DND-41 (cell line): ENCODE measurements at regions not wholly inside any gene's neighbourhood (a gene's known extent, or its start where the extent isn't known, plus 50 kb on each side); places are given as distances from the start of the nearest gene placed in this dataset.

Experiments used
- ATAC-seq: fragments of 200-7000 bp; cut with Tn5 transposase; 3 replicates; pipeline ENCODE4 v1.9.1; 2021; ENCODE audit warnings: low read depth; ENCODE audit not compliant: insufficient read depth
- DNase-seq: peaks from one replicate; pipeline ENCODE4 v3.0.0-alpha.2; 2020
- H2AFZ ChIP-seq: 2 replicates; pipeline ENCODE4 v1.6.0; 2012; ENCODE audit warnings: low read depth, low read length
- H3K27ac ChIP-seq: 2 replicates; pipeline ENCODE4 v1.5.1; 2012; ENCODE audit warnings: low read length, inconsistent platforms
- H3K27me3 ChIP-seq: fragments of 200-600 bp; sonication (generic); 2 replicates; pipeline ENCODE4 v1.6.0; 2012; ENCODE audit warnings: low read length, mild to moderate bottlenecking, inconsistent platforms; ENCODE audit not compliant: insufficient read depth, poor library complexity
- H3K36me3 ChIP-seq: 2 replicates; pipeline ENCODE4 v1.5.1; 2012; ENCODE audit warnings: low read length, inconsistent platforms; ENCODE audit not compliant: insufficient read depth
- H3K4me1 ChIP-seq: 2 replicates; pipeline ENCODE4 v1.5.1; 2012; ENCODE audit warnings: mild to moderate bottlenecking, low read length; ENCODE audit not compliant: insufficient read depth
- H3K4me2 ChIP-seq: 2 replicates; pipeline ENCODE4 v1.6.0; 2012; ENCODE audit warnings: mild to moderate bottlenecking, moderate library complexity, low read length, inconsistent platforms; ENCODE audit not compliant: insufficient read depth
- H3K4me3 ChIP-seq, 2 experiments: fragments of 200-600 bp in 1 of 2; shearing (Covaris generic) in 1 of 2; 2 replicates each; pipeline ENCODE4 v1.5.1; 2012 to 2016; ENCODE audit warnings: inconsistent platforms in 2 of 2, low read length in 2 of 2, mild to moderate bottlenecking in 2 of 2, low read depth in 1 of 2, moderate library complexity in 1 of 2
- H3K79me2 ChIP-seq: 2 replicates; pipeline ENCODE4 v1.6.0; 2012; ENCODE audit warnings: low read length, inconsistent platforms; ENCODE audit not compliant: insufficient read depth
- H3K9ac ChIP-seq: 2 replicates; pipeline ENCODE4 v1.6.0; 2012; ENCODE audit warnings: low read depth, mild to moderate bottlenecking, inconsistent platforms, low read length, moderate library complexity
- H3K9me3 ChIP-seq: 2 replicates; pipeline ENCODE4 v1.5.1; 2012; ENCODE audit warnings: low read length, moderate library complexity, mild to moderate bottlenecking, inconsistent platforms; ENCODE audit not compliant: insufficient read depth, severe bottlenecking
- H4K20me1 ChIP-seq: 2 replicates; pipeline ENCODE4 v1.6.0; 2012; ENCODE audit warnings: low read length; ENCODE audit not compliant: insufficient read depth
- EZH2 ChIP-seq: IDR thresholded peaks from 3 replicates; pipeline ENCODE4 v1.6.1; 2012; ENCODE audit warnings: borderline replicate concordance, low read depth, mild to moderate bottlenecking, moderate library complexity, low read length, inconsistent platforms; ENCODE audit not compliant: severe bottlenecking
- TF ChIP-seq, protein P1 (sequence below): IDR thresholded peaks from 2 replicates; pipeline ENCODE4 v1.5.1; 2012; ENCODE audit warnings: borderline replicate concordance, low read length, moderate library complexity, mild to moderate bottlenecking; ENCODE audit not compliant: poor library complexity, severe bottlenecking; ENCODE audit errors: extremely low read depth

GRCh38 chr13:26989261-26989956 is 182.2 kb downstream of the USP12 start:
- TF ChIP-seq EZH2, result no peak
- TF ChIP-seq, protein P1, sequence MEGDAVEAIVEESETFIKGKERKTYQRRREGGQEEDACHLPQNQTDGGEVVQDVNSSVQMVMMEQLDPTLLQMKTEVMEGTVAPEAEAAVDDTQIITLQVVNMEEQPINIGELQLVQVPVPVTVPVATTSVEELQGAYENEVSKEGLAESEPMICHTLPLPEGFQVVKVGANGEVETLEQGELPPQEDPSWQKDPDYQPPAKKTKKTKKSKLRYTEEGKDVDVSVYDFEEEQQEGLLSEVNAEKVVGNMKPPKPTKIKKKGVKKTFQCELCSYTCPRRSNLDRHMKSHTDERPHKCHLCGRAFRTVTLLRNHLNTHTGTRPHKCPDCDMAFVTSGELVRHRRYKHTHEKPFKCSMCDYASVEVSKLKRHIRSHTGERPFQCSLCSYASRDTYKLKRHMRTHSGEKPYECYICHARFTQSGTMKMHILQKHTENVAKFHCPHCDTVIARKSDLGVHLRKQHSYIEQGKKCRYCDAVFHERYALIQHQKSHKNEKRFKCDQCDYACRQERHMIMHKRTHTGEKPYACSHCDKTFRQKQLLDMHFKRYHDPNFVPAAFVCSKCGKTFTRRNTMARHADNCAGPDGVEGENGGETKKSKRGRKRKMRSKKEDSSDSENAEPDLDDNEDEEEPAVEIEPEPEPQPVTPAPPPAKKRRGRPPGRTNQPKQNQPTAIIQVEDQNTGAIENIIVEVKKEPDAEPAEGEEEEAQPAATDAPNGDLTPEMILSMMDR, result no peak
- no peak overlapping the region for H3K27ac ChIP-seq
- H3K4me1 ChIP-seq, result no peaks in the 10 kb centered on the region
- H3K4me2 ChIP-seq, result no peak overlapping the region
- no peaks in the 10 kb centered on the region for H3K9me3 ChIP-seq
- H3K79me2 ChIP-seq, result no peaks in the 10 kb centered on the region
- H2AFZ ChIP-seq, result no peak overlapping the region
- ATAC-seq (no peak), DNase-seq (no peak)
- H4K20me1 ChIP-seq, result no peaks in the 10 kb centered on the region
- no peak overlapping the region for H3K4me3 ChIP-seq
- no peak overlapping the region for H3K9ac ChIP-seq
- H3K27me3 ChIP-seq, result peaks cover 4% of the 10 kb centered on the region
- no peaks in the 10 kb centered on the region for H3K36me3 ChIP-seq

GRCh38 chr13:26988059-26988769 is 183.4 kb downstream of the USP12 start:
- no peak for ATAC-seq
- no peak for DNase-seq
- Histone ChIP-seq H3K27ac (no peak overlapping the region), H3K4me1 (no peaks in the 10 kb centered on the region), H4K20me1 (no peaks in the 10 kb centered on the region), H3K79me2 (no peaks in the 10 kb centered on the region), H3K4me2 (no peak overlapping the region), H3K4me3 (no peak overlapping the region), H3K36me3 (no peaks in the 10 kb centered on the region), H3K9me3 (no peaks in the 10 kb centered on the region), H2AFZ (no peak overlapping the region), H3K27me3 (peaks cover 4% of the 10 kb centered on the region), H3K9ac (no peak overlapping the region)
- TF ChIP-seq EZH2, result no peak

- Histone ChIP-seq H4K20me1 (no peaks in the 10 kb centered on the region), H3K9me3 (no peaks in the 10 kb centered on the region), H2AFZ (no peak overlapping the region), H3K36me3 (no peaks in the 10 kb centered on the region), H3K79me2 (no peaks in the 10 kb centered on the region), H3K4me3 (no peak overlapping the region), H3K27ac (no peak overlapping the region), H3K9ac (no peak overlapping the region), H3K4me1 (no peaks in the 10 kb centered on the region), H3K4me2 (no peak overlapping the region), H3K27me3 (peaks cover 4% of the 10 kb centered on the region)
- DNase-seq (no peak), ATAC-seq (no peak)
- TF ChIP-seq, protein P1, result no peak
- TF ChIP-seq EZH2, result no peak
Measured at GRCh38 chr13:26987486-26988013, 184.1 kb downstream of the USP12 start.

DNA sequence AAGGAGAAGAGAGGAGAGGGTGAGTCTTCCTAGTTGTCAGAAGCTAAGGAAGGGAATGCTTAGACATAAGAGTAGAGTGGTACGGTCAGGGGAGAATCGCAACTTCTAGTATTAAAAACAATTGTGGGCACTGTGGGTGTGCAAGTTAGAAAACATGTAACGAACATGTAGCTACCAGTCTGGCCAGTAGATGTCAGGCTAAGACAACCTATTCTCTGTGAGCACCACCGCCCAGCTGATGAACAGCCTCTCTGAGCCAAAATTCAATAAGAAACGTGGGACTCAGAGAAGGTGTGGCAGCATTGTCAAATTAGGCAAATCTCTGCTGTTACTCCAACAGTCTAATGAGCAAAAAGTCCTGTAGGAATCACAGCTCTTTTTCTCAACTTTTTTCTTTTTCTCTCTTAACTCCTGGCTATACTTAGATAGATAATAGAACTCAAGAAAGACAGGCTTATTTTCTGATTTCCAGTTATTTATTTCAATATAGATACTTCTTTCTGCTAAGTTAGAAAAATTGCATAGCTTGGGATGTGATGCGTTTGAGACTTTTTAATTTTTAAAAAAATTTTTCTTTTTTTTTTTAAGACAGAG is 186.2 kb downstream of the USP12 start:
- TF ChIP-seq, protein P1, result peak; percentile 87
- no peak for TF ChIP-seq EZH2
- no peaks in the 10 kb centered on the region for H4K20me1 ChIP-seq
- no peaks in the 10 kb centered on the region for H3K4me1 ChIP-seq
- no peaks in the 10 kb centered on the region for H3K9me3 ChIP-seq
- DNase-seq, result peak; percentile 68
- no peaks in the 10 kb centered on the region for H3K36me3 ChIP-seq
- no peak overlapping the region for H2AFZ ChIP-seq
- H3K4me3 ChIP-seq, result no peak overlapping the region
- H3K27me3 ChIP-seq, result peaks cover 4% of the 10 kb centered on the region
- H3K27ac ChIP-seq, result no peak overlapping the region
- H3K9ac ChIP-seq, result no peak overlapping the region
- H3K4me2 ChIP-seq, result no peak overlapping the region
- H3K79me2 ChIP-seq, result no peaks in the 10 kb centered on the region
- ATAC-seq, result peak; percentile 95
